Adrenal gland (tissue), 5 donors: ENCODE measurements at regions not wholly inside any gene's neighbourhood (a gene's known extent, or its start where the extent isn't known, plus 50 kb on each side); places are given as distances from the start of the nearest gene placed in this dataset.

Experiments
- CTCF ChIP-seq, 6 experiments: fragments of 450-650 bp in 4 of 6; fragments of 200-600 bp in 2 of 6; sonication (generic) in 1 of 6; IDR thresholded peaks; 1 replicate in 5 of 6; 2 replicates in 1 of 6; pipeline versions ENCODE4 v1.5.1 to v1.8.0; 2016 to 2021; ENCODE audit warnings: antibody characterized with exemption in 6 of 6, mild to moderate bottlenecking in 2 of 6, moderate library complexity in 1 of 6
- POLR2A ChIP-seq, 2 donors: fragments of 450-650 bp; IDR thresholded peaks; one replicate each; pipeline ENCODE4 v1.6.1; 2017; ENCODE audit warnings: antibody characterized with exemption in 2 of 2, mild to moderate bottlenecking in 2 of 2, moderate library complexity in 1 of 2
- donor health status: DM: no; HTN: no; CAD: no.

GRCh38 chr4:57580710-57581599, 470.8 kb upstream of the IGFBP7 start:
- TF ChIP-seq CTCF (IDR thresholded peaks at IDR 0.05) (no peak), POLR2A (IDR thresholded peaks at IDR 0.05) (no peak)
